ENCODE measurements at regions not wholly inside any gene's neighbourhood (a gene's known extent, or its start where the extent isn't known, plus 50 kb on each side); places are given as distances from the start of the nearest gene placed in this dataset.

DNA sequence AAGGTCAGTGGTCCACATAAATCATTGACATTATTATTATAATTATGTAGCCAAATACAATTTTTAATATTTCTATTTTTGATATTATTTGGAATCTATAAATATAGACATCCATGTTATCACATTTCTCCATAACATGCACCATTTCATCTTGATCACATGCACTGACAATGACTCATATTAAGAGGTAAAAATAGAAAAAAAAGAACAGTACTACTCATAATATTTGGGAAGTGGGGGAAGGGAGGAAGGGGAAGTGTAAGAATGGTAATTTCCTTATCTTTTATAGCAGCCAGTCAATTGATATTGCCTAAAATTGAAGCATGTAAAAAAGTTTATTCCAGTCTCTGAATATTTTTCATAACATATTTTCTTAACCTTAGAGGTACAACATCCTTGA, 72.3 kb downstream of the ADM start:
- no peak for TF ChIP-seq EP300 (IDR thresholded peaks at IDR 0.05)
- no peak for TF ChIP-seq POLR2A (IDR thresholded peaks at IDR 0.05; ENCODE audit: low read depth)
- TF ChIP-seq, protein P1, sequence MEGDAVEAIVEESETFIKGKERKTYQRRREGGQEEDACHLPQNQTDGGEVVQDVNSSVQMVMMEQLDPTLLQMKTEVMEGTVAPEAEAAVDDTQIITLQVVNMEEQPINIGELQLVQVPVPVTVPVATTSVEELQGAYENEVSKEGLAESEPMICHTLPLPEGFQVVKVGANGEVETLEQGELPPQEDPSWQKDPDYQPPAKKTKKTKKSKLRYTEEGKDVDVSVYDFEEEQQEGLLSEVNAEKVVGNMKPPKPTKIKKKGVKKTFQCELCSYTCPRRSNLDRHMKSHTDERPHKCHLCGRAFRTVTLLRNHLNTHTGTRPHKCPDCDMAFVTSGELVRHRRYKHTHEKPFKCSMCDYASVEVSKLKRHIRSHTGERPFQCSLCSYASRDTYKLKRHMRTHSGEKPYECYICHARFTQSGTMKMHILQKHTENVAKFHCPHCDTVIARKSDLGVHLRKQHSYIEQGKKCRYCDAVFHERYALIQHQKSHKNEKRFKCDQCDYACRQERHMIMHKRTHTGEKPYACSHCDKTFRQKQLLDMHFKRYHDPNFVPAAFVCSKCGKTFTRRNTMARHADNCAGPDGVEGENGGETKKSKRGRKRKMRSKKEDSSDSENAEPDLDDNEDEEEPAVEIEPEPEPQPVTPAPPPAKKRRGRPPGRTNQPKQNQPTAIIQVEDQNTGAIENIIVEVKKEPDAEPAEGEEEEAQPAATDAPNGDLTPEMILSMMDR (IDR thresholded peaks at IDR 0.05): no peak
- TF ChIP-seq POLR2AphosphoS5 (IDR thresholded peaks at IDR 0.05): no peak
